ENCODE measurements at regions not wholly inside any gene's neighbourhood (a gene's known extent, or its start where the extent isn't known, plus 50 kb on each side); places are given as distances from the start of the nearest gene placed in this dataset.
A peak's percentile ranks its signal among the peaks of the same experiment; 100 is the strongest.
"Not testable (repeated sequence)": the region's sequence is repeated elsewhere in the genome, so short reads cannot be mapped to it uniquely, and the experiment has no call there.

DNA sequence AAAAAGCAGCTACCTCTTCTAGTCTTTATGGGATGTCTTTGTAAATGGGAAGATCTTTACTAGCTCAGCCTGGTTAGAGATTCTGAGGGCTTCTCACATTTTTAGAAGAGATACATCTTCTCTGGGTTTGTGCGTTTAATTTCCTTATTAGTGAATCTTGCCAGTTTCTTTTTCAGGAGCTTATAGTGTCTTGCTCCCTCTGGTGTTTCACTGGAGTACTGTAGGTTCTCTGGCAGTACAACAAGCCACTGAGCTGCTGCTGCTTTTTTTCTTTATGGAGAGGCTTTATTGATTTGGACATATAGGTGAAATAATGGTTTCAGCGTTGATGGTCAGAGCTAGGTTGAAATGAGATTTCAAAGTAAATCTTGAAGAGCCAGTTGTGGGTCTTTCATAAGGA, 82.9 kb downstream of the LAS1L start:
- no peak for DNase-seq (ENCODE audit: low read depth in 2 of 2)

GRCh38 chrX:65420154-65420553, 114.4 kb downstream of the LAS1L start:
- no peak for DNase-seq (ENCODE audit: low read depth in 2 of 2)

DNA sequence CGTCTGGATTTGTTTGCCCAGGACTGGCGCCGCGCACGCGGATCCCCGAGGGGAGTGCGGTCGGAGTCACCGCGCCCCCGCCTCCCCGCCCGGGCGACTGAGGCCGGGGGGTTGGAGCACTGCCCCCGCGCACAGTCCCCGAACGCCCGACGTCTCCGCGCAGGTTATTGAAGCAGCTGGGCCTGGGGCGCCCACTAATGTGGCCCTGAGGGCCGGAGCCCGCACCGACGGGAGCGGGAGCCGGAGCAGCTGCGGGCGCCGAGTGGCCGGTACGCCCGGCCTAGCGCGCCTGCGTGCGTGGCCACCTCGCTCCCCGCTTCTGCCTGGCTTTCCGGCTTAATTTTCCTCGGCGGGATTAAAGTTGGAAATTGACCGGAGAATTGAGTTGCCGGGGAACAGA, 126.9 kb downstream of the LAS1L start:
- DNase-seq (ENCODE audit: low read depth in 2 of 2): not testable (repeated sequence)

DNA sequence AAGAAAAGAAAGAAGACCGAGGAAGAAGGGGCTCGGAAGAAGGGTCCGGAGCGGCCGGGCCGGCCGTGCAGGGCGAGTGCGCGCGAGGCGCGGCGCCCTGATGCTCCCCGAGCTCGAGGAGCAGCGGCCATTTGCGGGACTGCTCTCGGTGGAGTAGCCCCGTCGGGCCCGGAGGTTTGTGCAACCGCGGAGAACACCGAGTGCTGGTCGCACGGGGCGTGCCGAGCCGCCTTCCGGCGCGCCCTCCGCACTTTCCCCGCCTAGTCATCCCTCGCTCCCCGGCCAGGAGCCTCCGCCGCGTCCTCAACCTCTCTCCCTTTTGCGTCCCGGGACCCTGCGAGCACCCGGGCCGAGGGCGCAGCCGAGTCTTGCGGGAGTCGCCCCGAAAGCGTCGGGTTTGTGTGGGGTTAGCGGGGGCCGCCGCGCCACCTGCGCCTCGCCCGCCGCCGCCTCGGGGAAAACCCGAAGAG, 127.4 kb downstream of the LAS1L start:
- DNase-seq (ENCODE audit: low read depth in 2 of 2): no peak

GRCh38 chrX:65406532-65406931, 128.1 kb downstream of the LAS1L start:
- DNase-seq (ENCODE audit: low read depth in 2 of 2): peak in 1 of 2 experiments; percentile 24

DNA sequence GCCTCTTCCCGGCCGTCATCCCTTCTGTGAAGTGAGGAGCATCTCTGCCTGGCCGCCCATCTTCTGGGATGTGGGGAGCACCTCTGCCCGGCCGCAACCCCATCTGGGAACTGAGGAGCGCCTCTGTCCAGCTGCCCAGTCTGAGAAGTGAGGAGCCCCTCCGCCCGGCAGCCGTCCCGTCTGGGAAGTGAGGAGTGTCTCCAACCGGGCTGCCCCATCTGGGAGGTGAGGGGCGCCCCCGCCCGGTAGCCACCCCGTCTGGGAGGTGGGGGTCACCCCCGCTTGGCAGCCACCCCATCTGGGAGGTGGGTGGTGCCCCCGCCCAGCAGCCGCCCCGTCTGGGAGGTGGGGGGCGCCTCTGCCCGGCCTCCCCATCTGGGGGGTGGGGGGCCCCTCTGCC, 142.3 kb downstream of the LAS1L start:
- no peak for DNase-seq (ENCODE audit: low read depth in 2 of 2)

GRCh38 chrX:65389120-65389519, 145.5 kb downstream of the LAS1L start:
- not testable (repeated sequence) for DNase-seq (ENCODE audit: low read depth in 2 of 2)

Measured in stimulated activated CD4-positive, alpha-beta T cell treated with anti-CD3 and anti-CD28 coated beads, Interleukin-12 subunit alpha, Interleukin-12 subunit beta, amount 100 ng/mL, for 24 hours (primary cell).